ENCODE measurements at regions not wholly inside any gene's neighbourhood (a gene's known extent, or its start where the extent isn't known, plus 50 kb on each side); places are given as distances from the start of the nearest gene placed in this dataset.

- no peak for TF ChIP-seq POLR2AphosphoS5 (IDR thresholded peaks at IDR 0.05)
- TF ChIP-seq, protein P1, sequence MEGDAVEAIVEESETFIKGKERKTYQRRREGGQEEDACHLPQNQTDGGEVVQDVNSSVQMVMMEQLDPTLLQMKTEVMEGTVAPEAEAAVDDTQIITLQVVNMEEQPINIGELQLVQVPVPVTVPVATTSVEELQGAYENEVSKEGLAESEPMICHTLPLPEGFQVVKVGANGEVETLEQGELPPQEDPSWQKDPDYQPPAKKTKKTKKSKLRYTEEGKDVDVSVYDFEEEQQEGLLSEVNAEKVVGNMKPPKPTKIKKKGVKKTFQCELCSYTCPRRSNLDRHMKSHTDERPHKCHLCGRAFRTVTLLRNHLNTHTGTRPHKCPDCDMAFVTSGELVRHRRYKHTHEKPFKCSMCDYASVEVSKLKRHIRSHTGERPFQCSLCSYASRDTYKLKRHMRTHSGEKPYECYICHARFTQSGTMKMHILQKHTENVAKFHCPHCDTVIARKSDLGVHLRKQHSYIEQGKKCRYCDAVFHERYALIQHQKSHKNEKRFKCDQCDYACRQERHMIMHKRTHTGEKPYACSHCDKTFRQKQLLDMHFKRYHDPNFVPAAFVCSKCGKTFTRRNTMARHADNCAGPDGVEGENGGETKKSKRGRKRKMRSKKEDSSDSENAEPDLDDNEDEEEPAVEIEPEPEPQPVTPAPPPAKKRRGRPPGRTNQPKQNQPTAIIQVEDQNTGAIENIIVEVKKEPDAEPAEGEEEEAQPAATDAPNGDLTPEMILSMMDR (IDR thresholded peaks at IDR 0.05) = no peak
Observed at GRCh38 chr12:123094349-123095077, 56.4 kb downstream of the PITPNM2 start.
